GM19467 (cell line): ENCODE measurements at regions not wholly inside any gene's neighbourhood (a gene's known extent, or its start where the extent isn't known, plus 50 kb on each side); places are given as distances from the start of the nearest gene placed in this dataset.
"Not testable (repeated sequence)": the region's sequence is repeated elsewhere in the genome, so short reads cannot be mapped to it uniquely, and the experiment has no call there.

ENCODE experiments used
- ATAC-seq: cut with Tn5 transposase; IDR thresholded peaks from one replicate; pipeline ENCODE4 v1.9.1; 2021; ENCODE audit warnings: mild to moderate bottlenecking, moderate library complexity; ENCODE audit not compliant: unreplicated experiment

GRCh38 chr14:55843718-55844403 is 263.9 kb downstream of the KTN1 start:
- no peak for ATAC-seq

GRCh38 chr14:55845963-55846825 is 266.2 kb downstream of the KTN1 start:
- no peak for ATAC-seq

- no peak for ATAC-seq
Observed at GRCh38 chr14:55846826-55847446, 266.9 kb downstream of the KTN1 start.

- no peak for ATAC-seq
Observed at GRCh38 chr14:55847766-55848165, 267.8 kb downstream of the KTN1 start.

GRCh38 chr14:55848964-55849363 is 269.0 kb downstream of the KTN1 start:
- ATAC-seq: no peak

GRCh38 chr14:55849833-55850232 is 268.4 kb upstream of the PELI2 start:
- no peak for ATAC-seq

GRCh38 chr14:55850825-55851241 is 267.4 kb upstream of the PELI2 start:
- ATAC-seq: no peak

- no peak for ATAC-seq
Observed at GRCh38 chr14:55851301-55851700, 266.9 kb upstream of the PELI2 start.

GRCh38 chr14:55851961-55852360 is 266.2 kb upstream of the PELI2 start:
- no peak for ATAC-seq

GRCh38 chr14:55855751-55856150 is 262.5 kb upstream of the PELI2 start:
- ATAC-seq: no peak

- no peak for ATAC-seq
Observed at GRCh38 chr14:55858604-55859003, 259.6 kb upstream of the PELI2 start.

GRCh38 chr14:55861561-55861960 is 256.6 kb upstream of the PELI2 start:
- not testable (repeated sequence) for ATAC-seq

- no peak for ATAC-seq
Observed at GRCh38 chr14:55864890-55865655, 253.1 kb upstream of the PELI2 start.

GRCh38 chr14:55867311-55867710 is 250.9 kb upstream of the PELI2 start:
- ATAC-seq: no peak

GRCh38 chr14:55867719-55868118 is 250.5 kb upstream of the PELI2 start:
- no peak for ATAC-seq

GRCh38 chr14:55869397-55870049 is 248.7 kb upstream of the PELI2 start:
- no peak for ATAC-seq

GRCh38 chr14:55873169-55873568 is 245.0 kb upstream of the PELI2 start:
- ATAC-seq: no peak

GRCh38 chr14:55874785-55875184 is 243.4 kb upstream of the PELI2 start:
- ATAC-seq: no peak

- no peak for ATAC-seq
Observed at GRCh38 chr14:55877942-55878341, 240.3 kb upstream of the PELI2 start.

- no peak for ATAC-seq
Observed at GRCh38 chr14:55881577-55882241, 236.5 kb upstream of the PELI2 start.
